B cell (primary cell): ENCODE measurements at regions not wholly inside any gene's neighbourhood (a gene's known extent, or its start where the extent isn't known, plus 50 kb on each side); places are given as distances from the start of the nearest gene placed in this dataset.

Experiments used
- EZH2 ChIP-seq: IDR thresholded peaks from 2 replicates; pipeline ENCODE4 v1.6.1; 2012; ENCODE audit warnings: borderline replicate concordance, low read depth, mild to moderate bottlenecking, moderate library complexity, low read length; ENCODE audit not compliant: insufficient read depth, poor library complexity, severe bottlenecking
- TF ChIP-seq, protein P1 (sequence below): fragments of 200-600 bp; IDR thresholded peaks from one replicate; pipeline ENCODE4 v1.8.0; 2022; ENCODE audit warnings: antibody characterized with exemption, mild to moderate bottlenecking

DNA sequence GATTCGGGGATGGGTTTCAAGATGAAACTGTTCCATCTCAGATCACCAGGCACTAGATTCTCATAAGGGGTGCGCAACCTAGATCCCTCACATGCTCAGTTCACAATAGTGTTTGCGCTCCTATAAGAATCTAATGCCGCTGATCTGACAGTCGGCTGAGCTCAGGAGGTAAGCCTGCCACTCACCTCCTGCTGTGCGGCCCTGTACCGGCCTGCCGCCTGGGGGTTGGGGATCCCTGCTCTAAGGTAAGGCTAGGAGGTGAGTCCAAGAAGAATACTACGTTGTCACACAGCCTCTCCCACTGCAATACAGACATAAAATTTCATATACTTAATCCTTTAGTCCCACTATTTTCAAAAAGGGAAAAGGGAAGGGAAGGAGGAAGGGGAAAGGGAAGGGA, 213.4 kb upstream of the HCCS start:
- TF ChIP-seq, protein P1, sequence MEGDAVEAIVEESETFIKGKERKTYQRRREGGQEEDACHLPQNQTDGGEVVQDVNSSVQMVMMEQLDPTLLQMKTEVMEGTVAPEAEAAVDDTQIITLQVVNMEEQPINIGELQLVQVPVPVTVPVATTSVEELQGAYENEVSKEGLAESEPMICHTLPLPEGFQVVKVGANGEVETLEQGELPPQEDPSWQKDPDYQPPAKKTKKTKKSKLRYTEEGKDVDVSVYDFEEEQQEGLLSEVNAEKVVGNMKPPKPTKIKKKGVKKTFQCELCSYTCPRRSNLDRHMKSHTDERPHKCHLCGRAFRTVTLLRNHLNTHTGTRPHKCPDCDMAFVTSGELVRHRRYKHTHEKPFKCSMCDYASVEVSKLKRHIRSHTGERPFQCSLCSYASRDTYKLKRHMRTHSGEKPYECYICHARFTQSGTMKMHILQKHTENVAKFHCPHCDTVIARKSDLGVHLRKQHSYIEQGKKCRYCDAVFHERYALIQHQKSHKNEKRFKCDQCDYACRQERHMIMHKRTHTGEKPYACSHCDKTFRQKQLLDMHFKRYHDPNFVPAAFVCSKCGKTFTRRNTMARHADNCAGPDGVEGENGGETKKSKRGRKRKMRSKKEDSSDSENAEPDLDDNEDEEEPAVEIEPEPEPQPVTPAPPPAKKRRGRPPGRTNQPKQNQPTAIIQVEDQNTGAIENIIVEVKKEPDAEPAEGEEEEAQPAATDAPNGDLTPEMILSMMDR: no peak
- TF ChIP-seq EZH2: no peak
